VCaP (cell line): ENCODE measurements at regions not wholly inside any gene's neighbourhood (a gene's known extent, or its start where the extent isn't known, plus 50 kb on each side); places are given as distances from the start of the nearest gene placed in this dataset.

ENCODE experiments used
- H3K27ac ChIP-seq: fragments of 450-650 bp; 2 replicates; pipeline ENCODE4 v1.5.1; 2017
- CTCF ChIP-seq: fragments of 450-650 bp; conservative IDR thresholded peaks from 2 replicates; pipeline ENCODE4 v1.5.1; 2017; ENCODE audit warnings: mild to moderate bottlenecking, moderate library complexity

- no peak overlapping the region for H3K27ac ChIP-seq
- TF ChIP-seq CTCF, result no peak
These were observed 748.2 kb upstream of the ID2 start for GRCh38 chr2:7933672-7934071.

GRCh38 chr2:7934476-7934875, 747.4 kb upstream of the ID2 start:
- no peak overlapping the region for H3K27ac ChIP-seq
- TF ChIP-seq CTCF, result no peak

- TF ChIP-seq CTCF, result no peak
- no peak overlapping the region for H3K27ac ChIP-seq
These were observed 744.8 kb upstream of the ID2 start for GRCh38 chr2:7937082-7937481.

GRCh38 chr2:7940723-7941122, 741.1 kb upstream of the ID2 start:
- no peak for TF ChIP-seq CTCF
- no peak overlapping the region for H3K27ac ChIP-seq

GRCh38 chr2:7943446-7943845, 738.4 kb upstream of the ID2 start:
- no peak overlapping the region for H3K27ac ChIP-seq
- no peak for TF ChIP-seq CTCF

GRCh38 chr2:7945026-7945425, 736.8 kb upstream of the ID2 start:
- no peak overlapping the region for H3K27ac ChIP-seq
- no peak for TF ChIP-seq CTCF

- no peak overlapping the region for H3K27ac ChIP-seq
- TF ChIP-seq CTCF, result no peak
These were observed 731.7 kb upstream of the ID2 start for GRCh38 chr2:7950035-7950612.
